NT2/D1 (cell line): ENCODE measurements at regions not wholly inside any gene's neighbourhood (a gene's known extent, or its start where the extent isn't known, plus 50 kb on each side); places are given as distances from the start of the nearest gene placed in this dataset.

ENCODE experiments used
- DNase-seq: peaks from one replicate; pipeline ENCODE4 v3.0.0-alpha.2; 2011; ENCODE audit warnings: low read depth, low spot score
- H3K27me3 ChIP-seq: 2 replicates; pipeline ENCODE4 v1.6.0; 2011; ENCODE audit warnings: mild to moderate bottlenecking; ENCODE audit not compliant: insufficient read length, insufficient read depth
- H3K36me3 ChIP-seq: 2 replicates; pipeline ENCODE4 v1.6.1; 2011; ENCODE audit warnings: mild to moderate bottlenecking, low read length, mixed read lengths; ENCODE audit not compliant: insufficient read depth, insufficient read length
- H3K4me1 ChIP-seq: 2 replicates; pipeline ENCODE4 v1.5.1; 2011; ENCODE audit not compliant: insufficient read depth, insufficient read length
- H3K4me3 ChIP-seq: 2 replicates; pipeline ENCODE4 v1.5.1; 2011; ENCODE audit warnings: low read depth; ENCODE audit not compliant: insufficient read length
- H3K9ac ChIP-seq: 2 replicates; pipeline ENCODE4 v1.6.0; 2011; ENCODE audit warnings: low read depth; ENCODE audit not compliant: insufficient read length
- H3K9me3 ChIP-seq: 2 replicates; pipeline ENCODE4 v1.5.1; 2011; ENCODE audit warnings: mild to moderate bottlenecking, low read length; ENCODE audit not compliant: insufficient read depth
- SUZ12 ChIP-seq: IDR thresholded peaks from 2 replicates; pipeline ENCODE4 v1.6.1; 2011; ENCODE audit not compliant: insufficient read length, insufficient read depth; ENCODE audit errors: extremely low read depth
- YY1 ChIP-seq: IDR thresholded peaks from 2 replicates; pipeline ENCODE4 v1.6.1; 2011; ENCODE audit not compliant: insufficient read length, insufficient read depth
- ZNF274 ChIP-seq: IDR thresholded peaks from 2 replicates; pipeline ENCODE4 v1.6.1; 2011; ENCODE audit warnings: mild to moderate bottlenecking, low read depth, low read length

DNA sequence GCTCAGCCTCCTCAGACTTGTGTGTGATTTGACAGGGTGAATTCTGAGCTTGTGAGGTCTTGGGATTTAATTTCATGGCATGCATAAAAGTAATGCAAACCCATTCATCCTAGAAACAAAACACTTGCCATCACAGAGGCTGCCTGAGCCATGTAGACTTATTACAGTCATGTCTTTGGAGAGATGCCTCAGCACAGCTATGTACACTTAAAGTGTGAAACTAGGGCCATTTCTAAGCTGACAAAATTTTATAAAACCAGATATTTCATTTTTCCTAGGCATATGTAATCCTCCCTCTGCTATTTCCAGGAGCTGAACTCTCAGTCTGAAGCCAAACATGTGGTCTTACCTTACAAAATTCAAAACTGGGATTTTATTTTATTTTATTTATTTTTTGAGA, 322.2 kb upstream of the SPHKAP start:
- H3K27me3 ChIP-seq, result no peaks in the 10 kb centered on the region
- TF ChIP-seq YY1 (no peak), SUZ12 (no peak), ZNF274 (no peak)
- no peaks in the 10 kb centered on the region; the same call in 1 of the 2 replicates for H3K9me3 ChIP-seq
- no peaks in the 10 kb centered on the region for H3K4me1 ChIP-seq
- no peak overlapping the region for H3K9ac ChIP-seq
- no peak for DNase-seq
- H3K4me3 ChIP-seq, result no peak overlapping the region
- H3K36me3 ChIP-seq, result no peaks in the 10 kb centered on the region

DNA sequence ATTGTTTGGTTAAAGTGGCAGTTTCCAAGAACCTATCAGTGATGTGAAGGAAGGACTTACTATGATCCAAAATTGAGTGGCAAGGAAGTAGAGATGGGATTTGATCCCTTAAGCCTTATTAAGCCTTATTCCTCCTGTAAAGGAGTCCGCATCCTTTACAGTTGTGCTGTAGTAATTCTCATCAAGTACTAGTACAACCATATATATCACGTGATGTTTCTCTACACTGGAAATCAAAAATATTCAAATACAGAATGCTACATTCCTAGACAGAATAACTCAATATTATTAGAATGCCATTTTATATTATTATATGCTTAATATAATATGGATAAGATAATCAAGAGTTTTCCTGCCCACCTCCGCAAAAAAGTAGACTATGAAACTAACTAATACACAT, 312.4 kb upstream of the SPHKAP start:
- DNase-seq, result no peak
- no peaks in the 10 kb centered on the region for H3K27me3 ChIP-seq
- no peaks in the 10 kb centered on the region for H3K4me1 ChIP-seq
- H3K4me3 ChIP-seq, result no peak overlapping the region
- H3K9ac ChIP-seq, result no peak overlapping the region
- TF ChIP-seq SUZ12 (no peak), YY1 (no peak), ZNF274 (no peak)
- H3K9me3 ChIP-seq, result no peaks in the 10 kb centered on the region
- no peaks in the 10 kb centered on the region for H3K36me3 ChIP-seq

DNA sequence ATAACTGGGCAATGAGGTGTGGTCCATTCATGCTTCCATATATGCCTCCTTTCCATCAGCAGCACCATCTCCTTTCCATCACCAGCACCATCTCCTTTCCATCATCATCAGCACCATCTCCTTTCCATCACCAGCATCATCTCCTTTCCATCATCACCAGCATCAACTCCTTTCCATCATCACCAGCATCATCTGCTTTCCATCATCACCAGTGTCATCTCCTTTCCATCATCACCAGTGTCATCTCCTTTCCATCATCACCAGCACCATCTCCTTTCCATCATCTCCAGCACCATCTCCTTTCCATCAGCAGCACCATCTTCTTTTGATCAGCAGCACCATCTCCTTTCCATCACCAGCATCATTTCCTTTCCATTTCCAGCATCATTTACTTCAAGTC, 297.5 kb upstream of the SPHKAP start:
- no peak for DNase-seq
- Histone ChIP-seq H3K36me3 (no peaks in the 10 kb centered on the region), H3K9me3 (no peaks in the 10 kb centered on the region), H3K9ac (no peak overlapping the region), H3K27me3 (no peaks in the 10 kb centered on the region), H3K4me1 (no peaks in the 10 kb centered on the region), H3K4me3 (no peak overlapping the region)
- TF ChIP-seq ZNF274 (no peak), YY1 (no peak), SUZ12 (no peak)

DNA sequence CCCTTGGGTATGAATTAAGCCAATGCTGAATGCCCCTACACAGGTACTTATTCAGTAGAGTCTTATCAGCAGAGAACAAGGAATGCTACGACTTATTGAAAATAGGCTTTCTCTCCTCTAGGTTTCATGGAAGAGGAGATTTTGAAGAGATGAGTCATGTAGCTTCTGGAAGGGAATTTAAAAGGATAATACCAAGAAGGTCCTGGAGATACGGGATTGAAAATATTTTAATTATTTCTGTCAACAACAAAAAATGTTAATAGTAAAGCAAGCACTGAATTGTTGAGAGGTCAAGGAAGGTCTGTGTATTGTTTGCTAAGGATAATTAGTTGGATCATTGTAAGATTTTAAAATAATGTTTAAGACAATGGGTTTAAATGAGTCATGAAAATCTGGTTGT, 293.0 kb upstream of the SPHKAP start:
- H3K9me3 ChIP-seq, result no peaks in the 10 kb centered on the region
- no peak for TF ChIP-seq ZNF274
- DNase-seq, result no peak

DNA sequence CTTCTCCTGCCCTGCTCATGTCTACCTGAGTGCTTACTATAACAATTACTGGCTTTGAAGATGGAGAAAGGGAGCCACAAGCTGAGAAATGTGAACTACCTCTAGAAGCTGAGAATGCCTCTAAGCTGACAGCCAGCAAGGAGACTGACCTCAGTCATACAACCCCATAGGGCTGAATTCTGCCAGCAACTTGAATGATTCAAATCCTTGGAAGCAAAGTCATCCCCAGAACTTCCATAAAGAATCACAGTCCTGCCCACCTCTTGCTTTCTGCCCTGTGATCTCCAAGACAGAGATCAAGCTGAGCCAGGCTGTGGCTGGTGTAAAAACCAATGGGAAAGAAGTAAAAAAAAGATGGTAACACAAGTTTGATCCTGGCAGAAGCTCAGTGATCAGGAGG, 288.2 kb upstream of the SPHKAP start:
- Histone ChIP-seq H3K27me3 (no peaks in the 10 kb centered on the region), H3K36me3 (no peaks in the 10 kb centered on the region), H3K4me1 (no peaks in the 10 kb centered on the region), H3K4me3 (no peak overlapping the region), H3K9me3 (no peaks in the 10 kb centered on the region), H3K9ac (no peak overlapping the region)
- no peak for TF ChIP-seq YY1
- no peak for TF ChIP-seq SUZ12
- TF ChIP-seq ZNF274, result no peak
- DNase-seq, result no peak

More for the DNA sequence above, 293.0 kb upstream of the SPHKAP start:
- Histone ChIP-seq H3K27me3 (no peaks in the 10 kb centered on the region), H3K9ac (no peak overlapping the region), H3K36me3 (no peaks in the 10 kb centered on the region), H3K4me3 (no peak overlapping the region), H3K4me1 (no peaks in the 10 kb centered on the region)

DNA sequence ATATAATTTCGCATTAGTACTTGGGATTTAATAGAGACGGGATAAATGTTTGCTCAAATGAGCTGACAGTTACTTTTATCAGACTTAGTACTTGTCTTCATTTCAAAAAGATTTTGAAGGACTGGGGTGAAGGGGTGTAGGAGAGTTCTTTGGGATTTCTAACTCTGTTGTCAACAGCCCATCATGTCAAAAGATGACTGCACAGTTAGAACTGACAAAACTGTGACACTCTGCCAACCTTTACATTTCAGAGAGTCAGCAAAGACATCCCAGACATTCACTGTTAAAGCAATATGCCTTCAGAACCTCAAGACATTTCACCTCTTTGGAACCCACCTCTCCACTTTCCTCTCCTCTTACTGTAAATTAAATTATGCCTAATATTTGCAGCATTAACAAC, 285.4 kb upstream of the SPHKAP start:
- no peak overlapping the region for H3K4me3 ChIP-seq
- TF ChIP-seq SUZ12 (no peak), YY1 (no peak), ZNF274 (no peak)
- no peaks in the 10 kb centered on the region for H3K27me3 ChIP-seq
- H3K4me1 ChIP-seq, result no peaks in the 10 kb centered on the region
- DNase-seq, result no peak
- H3K36me3 ChIP-seq, result no peaks in the 10 kb centered on the region
- H3K9me3 ChIP-seq, result no peaks in the 10 kb centered on the region
- no peak overlapping the region for H3K9ac ChIP-seq

DNA sequence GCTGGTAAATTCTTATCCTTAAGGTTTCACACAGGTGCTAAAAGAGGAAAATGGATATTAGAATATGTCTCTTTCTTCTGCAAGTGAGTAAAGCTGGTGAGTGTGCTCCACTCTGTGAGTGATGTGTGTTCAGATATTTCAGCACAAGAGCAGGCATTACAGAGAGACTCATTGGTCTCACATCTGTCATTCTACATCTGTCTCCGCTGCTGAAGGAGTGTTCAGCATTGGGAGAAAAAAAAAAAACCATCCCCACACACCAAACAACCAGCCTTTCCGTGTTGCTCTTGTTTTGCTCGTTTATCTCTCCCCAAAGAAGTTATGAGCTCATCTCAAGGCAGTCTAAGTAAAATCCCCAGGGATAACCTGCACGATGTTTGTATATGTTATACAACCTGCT, 283.9 kb upstream of the SPHKAP start:
- Histone ChIP-seq H3K9me3 (no peaks in the 10 kb centered on the region), H3K27me3 (no peaks in the 10 kb centered on the region), H3K4me1 (no peaks in the 10 kb centered on the region), H3K36me3 (no peaks in the 10 kb centered on the region), H3K4me3 (no peak overlapping the region), H3K9ac (no peak overlapping the region)
- DNase-seq, result no peak
- TF ChIP-seq ZNF274 (no peak), SUZ12 (no peak), YY1 (no peak)

DNA sequence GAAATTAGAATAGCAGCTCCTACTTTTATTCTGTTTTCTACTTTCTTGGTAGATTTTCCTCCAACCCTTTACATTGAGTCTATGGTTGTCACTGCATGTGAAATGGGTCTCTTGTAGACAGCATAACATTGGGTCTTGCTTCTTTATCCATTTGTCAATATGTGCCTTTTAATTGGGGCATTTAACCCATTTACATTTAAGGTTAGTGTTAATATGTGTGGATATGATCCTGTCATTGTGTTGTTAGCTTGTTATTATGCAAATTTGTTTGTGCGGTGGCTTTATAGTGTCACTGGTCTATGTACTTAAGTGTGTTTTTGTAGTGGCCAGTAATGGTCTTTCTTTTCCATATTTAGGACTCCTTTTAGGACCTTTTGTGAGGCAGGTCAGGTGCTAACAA, 276.9 kb upstream of the SPHKAP start:
- H3K4me3 ChIP-seq, result no peak overlapping the region
- TF ChIP-seq ZNF274 (no peak), SUZ12 (no peak)

More for the DNA sequence above, 276.9 kb upstream of the SPHKAP start:
- Histone ChIP-seq H3K36me3 (no peaks in the 10 kb centered on the region), H3K9me3 (peaks cover 9% of the 10 kb centered on the region; the same call in 1 of the 2 replicates), H3K4me1 (no peaks in the 10 kb centered on the region), H3K27me3 (no peaks in the 10 kb centered on the region), H3K9ac (no peak overlapping the region)
- DNase-seq, result no peak
